ENCODE measurements at regions not wholly inside any gene's neighbourhood (a gene's known extent, or its start where the extent isn't known, plus 50 kb on each side); places are given as distances from the start of the nearest gene placed in this dataset.

DNA sequence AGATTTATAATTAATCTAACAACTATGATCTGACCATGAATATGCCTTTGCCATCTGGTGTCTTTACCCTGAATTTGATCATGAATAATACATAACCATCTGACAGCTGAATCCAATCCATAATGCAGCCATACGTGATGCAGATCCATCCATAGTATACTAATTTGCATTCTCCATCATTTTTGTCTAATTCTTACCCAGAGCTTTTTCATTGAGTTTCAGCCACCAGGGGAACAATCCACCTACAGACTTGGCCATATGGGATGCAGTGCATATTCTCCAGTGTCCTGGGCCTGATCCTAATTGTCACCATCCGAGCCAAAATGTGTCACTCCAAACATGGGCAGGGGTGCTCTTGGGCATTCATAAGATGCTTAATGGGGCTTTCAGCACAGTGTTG lies 227.2 kb upstream of the CRIM1 start:
- TF ChIP-seq CTCF (IDR thresholded peaks at IDR 0.05) (no peak), POLR2A (IDR thresholded peaks at IDR 0.05) (no peak), POLR2AphosphoS5 (IDR thresholded peaks at IDR 0.05) (no peak), EP300 (IDR thresholded peaks at IDR 0.05) (no peak)
